ENCODE measurements at regions not wholly inside any gene's neighbourhood (a gene's known extent, or its start where the extent isn't known, plus 50 kb on each side); places are given as distances from the start of the nearest gene placed in this dataset.
"Not testable (repeated sequence)": the region's sequence is repeated elsewhere in the genome, so short reads cannot be mapped to it uniquely, and the experiment has no call there.

GRCh38 chr5:163165277-163165676 is 272.1 kb upstream of the CCNG1 start:
- DNase-seq (ENCODE audit: low spot score): no peak

- not testable (repeated sequence) for DNase-seq (ENCODE audit: low spot score)
Measured at GRCh38 chr5:163170161-163170560, 267.2 kb upstream of the CCNG1 start.

GRCh38 chr5:163172540-163173338 is 264.7 kb upstream of the CCNG1 start:
- DNase-seq (ENCODE audit: low spot score): no peak

GRCh38 chr5:163177971-163178370 is 259.4 kb upstream of the CCNG1 start:
- no peak for DNase-seq (ENCODE audit: low spot score)

GRCh38 chr5:163185315-163185714 is 252.1 kb upstream of the CCNG1 start:
- no peak for DNase-seq (ENCODE audit: low spot score)

DNA sequence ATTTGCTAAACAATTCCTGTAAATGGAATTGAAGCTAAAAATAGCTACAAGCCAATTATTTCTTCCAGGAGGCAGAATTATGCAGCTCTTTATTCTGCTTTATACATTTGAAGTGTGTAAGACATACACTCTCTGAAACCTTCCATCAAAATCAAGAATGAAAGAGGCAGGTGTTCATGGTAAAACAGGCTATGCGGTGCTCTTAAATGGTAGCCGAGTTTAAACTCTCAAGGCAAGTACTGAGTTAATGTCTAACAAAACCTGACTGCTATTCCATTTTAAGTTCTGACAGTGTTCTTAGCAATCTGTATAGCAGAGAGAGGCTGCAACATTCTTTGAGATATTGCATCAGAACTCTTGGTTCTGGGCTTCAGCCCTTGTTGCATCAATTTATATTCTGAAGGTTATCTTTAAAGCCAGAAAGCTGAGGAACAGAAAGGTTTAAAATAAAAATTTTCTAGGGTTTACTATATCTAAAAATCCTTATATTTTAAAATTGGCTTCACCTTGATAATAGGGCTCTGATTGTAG is 248.3 kb upstream of the CCNG1 start:
- DNase-seq (ENCODE audit: low spot score): no peak

- no peak for DNase-seq (ENCODE audit: low spot score)
Measured at GRCh38 chr5:163190283-163190682, 247.1 kb upstream of the CCNG1 start.

DNA sequence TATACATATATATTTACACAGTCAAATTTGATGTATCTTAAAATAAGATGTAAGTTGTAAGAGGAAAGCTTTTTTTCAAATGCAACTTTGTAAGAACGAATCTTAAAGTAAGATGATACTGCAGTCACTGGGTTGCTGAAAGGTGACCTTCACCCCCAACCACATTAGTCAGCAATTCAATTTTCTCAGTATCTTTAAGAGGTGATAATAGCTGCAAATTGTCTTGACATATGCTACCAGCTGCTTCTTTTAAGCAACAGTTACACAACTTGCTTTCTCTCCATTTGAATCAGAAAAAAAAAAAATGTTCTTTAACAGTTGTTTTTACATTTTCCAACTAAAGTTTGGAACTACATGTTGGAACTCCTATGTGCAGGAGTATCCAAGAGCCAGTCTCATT is 246.6 kb upstream of the CCNG1 start:
- no peak for DNase-seq (ENCODE audit: low spot score)

- DNase-seq (ENCODE audit: low spot score): no peak
Measured at GRCh38 chr5:163193886-163194285, 243.5 kb upstream of the CCNG1 start.

GRCh38 chr5:163205645-163206044 is 231.8 kb upstream of the CCNG1 start:
- no peak for DNase-seq (ENCODE audit: low spot score)

GRCh38 chr5:163221581-163221980 is 215.8 kb upstream of the CCNG1 start:
- no peak for DNase-seq (ENCODE audit: low spot score)

- DNase-seq (ENCODE audit: low spot score): no peak
Measured at GRCh38 chr5:163222982-163223381, 214.4 kb upstream of the CCNG1 start.

- DNase-seq (ENCODE audit: low spot score): no peak
Measured at GRCh38 chr5:163244445-163244987, 192.9 kb upstream of the CCNG1 start.

GRCh38 chr5:163245584-163245983 is 191.8 kb upstream of the CCNG1 start:
- DNase-seq (ENCODE audit: low spot score): no peak

- DNase-seq (ENCODE audit: low spot score): no peak
Measured at GRCh38 chr5:163248333-163248732, 189.1 kb upstream of the CCNG1 start.

- DNase-seq (ENCODE audit: low spot score): no peak
Measured at GRCh38 chr5:163248871-163249270, 188.5 kb upstream of the CCNG1 start.

- no peak for DNase-seq (ENCODE audit: low spot score)
Measured at GRCh38 chr5:163252950-163253349, 184.4 kb upstream of the CCNG1 start.

- DNase-seq (ENCODE audit: low spot score): no peak
Measured at GRCh38 chr5:163259495-163259894, 177.9 kb upstream of the CCNG1 start.

- no peak for DNase-seq (ENCODE audit: low spot score)
Measured at GRCh38 chr5:163260471-163260870, 176.9 kb upstream of the CCNG1 start.

DNA sequence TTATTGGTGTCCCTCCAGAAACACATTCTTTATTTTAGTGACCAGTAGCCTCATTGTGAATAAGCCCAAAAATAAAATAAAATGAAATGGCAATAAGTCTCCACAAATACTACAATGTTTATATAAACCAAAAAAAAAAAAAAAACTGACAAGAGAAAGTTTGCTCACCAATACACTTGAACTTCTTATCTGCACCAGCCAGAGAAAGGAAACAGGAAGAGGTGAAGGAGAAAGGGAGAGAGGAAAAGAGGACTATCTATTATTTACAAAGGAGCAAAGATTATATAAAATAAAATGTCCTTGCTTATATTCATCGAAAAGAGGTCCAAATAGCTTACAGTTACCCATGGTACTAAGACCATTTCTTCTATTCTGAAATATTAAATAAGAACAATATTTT is 176.4 kb upstream of the CCNG1 start:
- DNase-seq (ENCODE audit: low spot score): no peak

GRCh38 chr5:163261647-163262269 is 175.6 kb upstream of the CCNG1 start:
- no peak for DNase-seq (ENCODE audit: low spot score)

GRCh38 chr5:163266249-163266648 is 171.1 kb upstream of the CCNG1 start:
- DNase-seq (ENCODE audit: low spot score): not testable (repeated sequence)

- DNase-seq (ENCODE audit: low spot score): no peak
Measured at GRCh38 chr5:163269624-163270023, 167.8 kb upstream of the CCNG1 start.
